HG02759 (cell line): ENCODE measurements at regions not wholly inside any gene's neighbourhood (a gene's known extent, or its start where the extent isn't known, plus 50 kb on each side); places are given as distances from the start of the nearest gene placed in this dataset.
"Not testable (repeated sequence)": the region's sequence is repeated elsewhere in the genome, so short reads cannot be mapped to it uniquely, and the experiment has no call there.

Experiments used
- ATAC-seq: cut with Tn5 transposase; IDR thresholded peaks from one replicate; pipeline ENCODE4 v1.9.1; 2021; ENCODE audit warnings: mild to moderate bottlenecking, moderate library complexity; ENCODE audit not compliant: unreplicated experiment

- no peak for ATAC-seq
Measured at GRCh38 chr1:60893136-60893930, 189.0 kb upstream of the NFIA start.

- no peak for ATAC-seq
Measured at GRCh38 chr1:60891765-60892164, 190.6 kb upstream of the NFIA start.

DNA sequence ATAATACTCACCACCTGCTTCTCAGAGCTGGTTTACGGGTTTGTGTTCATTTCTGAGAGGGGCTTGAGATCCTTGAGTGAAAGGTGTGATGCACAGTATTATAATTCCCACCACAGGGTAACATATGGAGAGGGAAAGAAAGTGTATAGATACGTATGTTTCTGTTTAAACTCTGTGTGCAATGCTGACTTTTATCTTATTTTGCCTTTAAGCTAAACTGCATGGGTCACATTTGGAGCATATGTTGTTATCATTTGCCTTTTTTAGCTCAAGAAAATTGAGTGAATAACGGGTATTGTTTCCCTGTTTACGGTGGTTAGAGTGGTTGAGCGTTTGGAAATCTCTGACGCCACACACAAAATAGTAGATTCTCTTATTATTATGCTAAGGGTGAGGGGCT is 191.1 kb upstream of the NFIA start:
- no peak for ATAC-seq

DNA sequence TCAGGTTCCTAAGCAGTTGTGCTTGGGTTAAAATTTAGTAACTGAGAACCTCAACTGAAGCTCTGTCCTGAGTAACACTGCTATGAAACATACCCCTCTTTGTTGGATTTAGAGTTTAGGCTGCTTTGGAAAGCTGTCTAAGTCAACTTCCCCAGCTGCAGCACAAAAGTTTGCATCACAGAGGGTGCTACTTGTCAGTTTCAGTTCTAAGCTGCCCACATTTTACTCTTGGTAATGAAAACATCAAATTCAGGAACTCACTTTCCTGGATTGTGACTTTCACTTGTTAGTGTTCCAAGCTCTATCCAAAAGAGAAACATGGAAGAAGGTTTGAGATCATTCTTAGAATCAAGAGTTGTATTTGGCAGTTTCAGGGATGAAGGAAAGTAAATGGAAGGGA is 191.7 kb upstream of the NFIA start:
- ATAC-seq = no peak

- no peak for ATAC-seq
Measured at GRCh38 chr1:60889709-60890108, 192.7 kb upstream of the NFIA start.

DNA sequence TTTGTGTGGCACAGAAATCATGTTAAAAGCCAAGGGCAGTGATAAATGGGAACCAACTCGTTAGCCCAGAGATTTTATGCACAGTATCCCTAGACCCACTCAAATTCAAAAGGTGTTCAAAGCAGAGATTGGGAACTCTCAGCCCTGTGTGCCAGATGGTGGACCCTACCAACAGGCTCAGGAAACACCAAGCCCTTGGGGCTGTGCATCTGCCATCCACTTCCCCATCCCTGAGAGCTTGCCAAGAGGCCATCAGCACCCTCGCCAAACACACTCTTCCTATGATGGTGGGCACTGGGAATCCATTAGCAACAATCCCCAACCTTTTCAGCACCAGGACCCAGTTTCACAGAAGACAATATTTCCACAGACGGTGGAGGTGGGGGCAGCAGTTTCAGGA is 194.2 kb upstream of the NFIA start:
- ATAC-seq = no peak

DNA sequence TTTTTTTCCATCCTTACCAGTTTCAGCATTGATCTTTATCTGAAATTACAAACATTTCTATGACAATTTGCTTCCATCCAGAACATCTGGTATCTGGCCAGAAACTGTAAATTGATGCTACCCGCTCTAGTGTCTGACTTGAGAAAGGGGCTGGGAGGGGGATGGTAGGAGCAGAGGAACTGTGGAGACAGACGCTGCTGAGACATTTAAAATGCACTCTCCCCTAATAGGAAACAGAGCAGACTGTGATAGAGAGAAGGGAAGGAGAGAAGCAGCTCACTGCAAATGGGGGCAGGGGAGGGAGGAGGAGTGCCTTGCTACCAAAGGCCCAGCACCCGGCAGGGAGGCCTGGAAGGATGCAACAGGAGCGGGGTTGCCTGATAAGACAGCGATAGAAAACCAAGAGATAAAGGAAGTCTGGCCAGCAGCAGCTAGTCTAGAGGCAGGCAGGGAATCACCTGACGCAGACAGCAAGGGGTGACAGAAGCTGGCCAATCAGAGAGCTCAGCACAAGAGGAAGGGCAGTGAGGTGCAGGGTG is 195.5 kb upstream of the NFIA start:
- ATAC-seq = no peak

- no peak for ATAC-seq
Measured at GRCh38 chr1:60886090-60886489, 196.3 kb upstream of the NFIA start.

GRCh38 chr1:60880202-60880601 is 202.2 kb upstream of the NFIA start:
- ATAC-seq = no peak

DNA sequence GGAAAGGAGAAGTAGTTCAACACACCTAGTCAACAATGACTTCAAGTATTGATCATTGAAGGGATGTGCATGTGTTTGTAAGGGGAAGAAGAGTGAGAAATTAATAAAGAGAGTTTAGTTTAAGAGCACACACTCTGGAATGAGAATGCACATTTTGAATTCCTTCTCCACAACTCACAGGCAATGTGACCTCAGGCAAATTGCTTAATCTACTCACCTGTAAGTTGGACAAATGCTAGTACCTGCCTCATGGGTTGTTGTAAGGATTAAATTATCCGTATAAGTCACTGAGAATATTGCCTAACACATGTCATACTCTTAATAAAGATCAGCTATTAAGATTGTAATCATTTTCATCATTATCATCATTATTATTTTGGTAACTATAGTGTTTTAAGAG is 204.0 kb upstream of the NFIA start:
- no peak for ATAC-seq

DNA sequence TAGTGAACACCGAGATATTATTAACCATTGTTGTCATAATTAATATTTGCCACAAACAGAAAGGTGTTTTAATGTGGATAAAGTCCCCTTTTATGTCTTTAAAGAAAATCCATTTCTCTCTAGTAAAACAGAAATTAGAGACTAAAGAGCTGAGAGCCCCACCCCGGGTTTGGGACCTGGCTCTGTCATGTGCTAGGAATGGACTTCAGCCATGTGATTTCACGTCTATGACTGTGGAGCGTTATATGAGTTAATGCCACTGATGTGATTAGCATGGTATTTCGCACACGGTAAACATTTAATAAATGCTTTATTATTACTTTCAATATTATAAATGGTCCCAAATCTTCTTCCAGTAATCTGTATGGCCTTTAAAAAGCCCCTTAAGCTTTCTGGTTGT is 205.0 kb upstream of the NFIA start:
- no peak for ATAC-seq

- ATAC-seq = no peak
Measured at GRCh38 chr1:60876952-60877351, 205.4 kb upstream of the NFIA start.

- no peak for ATAC-seq
Measured at GRCh38 chr1:60875138-60875537, 207.2 kb upstream of the NFIA start.

DNA sequence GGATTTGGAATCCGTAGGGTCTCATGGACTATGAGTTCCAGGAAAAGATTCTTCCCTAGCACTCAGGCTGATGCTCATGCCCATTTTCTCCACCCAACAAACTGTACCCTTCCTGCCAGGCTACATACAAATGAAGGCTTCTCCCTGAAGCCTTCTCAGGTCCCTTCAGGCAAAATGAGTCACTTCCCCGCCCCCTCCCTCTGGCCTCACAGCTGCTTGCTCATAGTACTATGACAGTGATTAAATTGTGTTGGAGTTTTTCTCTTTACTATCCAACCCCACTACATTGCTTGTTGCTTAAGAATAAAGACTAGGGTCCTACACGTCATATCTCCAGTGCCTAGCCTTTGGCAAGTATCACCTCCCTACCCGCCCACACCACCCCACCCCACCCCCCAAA is 207.6 kb upstream of the NFIA start:
- no peak for ATAC-seq

DNA sequence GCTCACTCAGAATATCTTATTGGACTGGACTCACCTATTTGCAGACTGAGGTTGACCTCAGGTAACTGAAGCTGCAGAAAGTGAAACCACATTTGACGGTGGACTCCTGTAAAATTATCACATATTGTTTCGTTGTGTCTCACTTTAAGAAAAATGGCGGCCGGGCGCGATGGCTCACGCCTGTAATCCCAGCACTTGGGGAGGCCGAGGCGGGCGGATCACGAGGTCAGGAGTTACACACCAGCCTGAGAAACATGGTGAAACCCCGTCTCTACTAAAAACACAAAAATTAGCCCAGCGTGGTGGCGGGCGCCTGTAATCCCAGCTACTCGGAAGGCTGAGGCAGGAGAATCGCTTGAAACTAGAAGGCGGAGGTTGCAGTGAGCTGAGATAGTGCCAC is 209.0 kb upstream of the NFIA start:
- not testable (repeated sequence) for ATAC-seq

GRCh38 chr1:60872426-60873054 is 209.8 kb upstream of the NFIA start:
- ATAC-seq = no peak

- no peak for ATAC-seq
Measured at GRCh38 chr1:60870269-60870865, 212.0 kb upstream of the NFIA start.

- no peak for ATAC-seq
Measured at GRCh38 chr1:60868901-60869663, 213.3 kb upstream of the NFIA start.

GRCh38 chr1:60867782-60868181 is 214.6 kb upstream of the NFIA start:
- ATAC-seq = no peak

DNA sequence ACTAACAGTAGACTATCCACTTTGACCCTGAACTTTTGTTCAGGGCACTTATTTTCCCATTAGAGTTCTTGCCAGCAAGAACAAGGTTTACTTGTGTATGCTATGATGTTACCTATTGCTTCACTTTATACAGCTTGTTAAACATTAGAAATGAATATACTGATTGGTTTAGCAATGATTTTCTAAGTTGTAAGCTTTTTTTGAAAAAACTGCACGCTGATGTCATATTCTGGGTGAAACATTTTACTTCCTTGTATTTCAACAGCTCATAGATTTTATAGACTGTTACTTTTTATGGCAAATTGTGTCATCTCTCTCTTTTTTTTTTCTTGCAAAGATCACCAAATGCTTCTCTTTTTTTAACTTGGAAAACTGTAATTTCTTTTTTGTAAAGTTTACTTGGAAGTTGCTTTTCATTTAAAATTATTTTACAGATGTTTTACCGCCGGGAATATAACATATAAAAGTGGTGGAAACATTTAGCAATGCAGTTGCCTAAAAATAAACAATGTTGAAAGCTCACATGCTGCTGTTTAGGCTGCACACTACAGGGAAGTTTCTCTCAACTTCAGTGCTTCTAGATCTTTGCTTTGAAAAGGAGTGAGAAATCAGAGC is 215.3 kb upstream of the NFIA start:
- no peak for ATAC-seq
